ENCODE measurements at regions not wholly inside any gene's neighbourhood (a gene's known extent, or its start where the extent isn't known, plus 50 kb on each side); places are given as distances from the start of the nearest gene placed in this dataset.

DNA sequence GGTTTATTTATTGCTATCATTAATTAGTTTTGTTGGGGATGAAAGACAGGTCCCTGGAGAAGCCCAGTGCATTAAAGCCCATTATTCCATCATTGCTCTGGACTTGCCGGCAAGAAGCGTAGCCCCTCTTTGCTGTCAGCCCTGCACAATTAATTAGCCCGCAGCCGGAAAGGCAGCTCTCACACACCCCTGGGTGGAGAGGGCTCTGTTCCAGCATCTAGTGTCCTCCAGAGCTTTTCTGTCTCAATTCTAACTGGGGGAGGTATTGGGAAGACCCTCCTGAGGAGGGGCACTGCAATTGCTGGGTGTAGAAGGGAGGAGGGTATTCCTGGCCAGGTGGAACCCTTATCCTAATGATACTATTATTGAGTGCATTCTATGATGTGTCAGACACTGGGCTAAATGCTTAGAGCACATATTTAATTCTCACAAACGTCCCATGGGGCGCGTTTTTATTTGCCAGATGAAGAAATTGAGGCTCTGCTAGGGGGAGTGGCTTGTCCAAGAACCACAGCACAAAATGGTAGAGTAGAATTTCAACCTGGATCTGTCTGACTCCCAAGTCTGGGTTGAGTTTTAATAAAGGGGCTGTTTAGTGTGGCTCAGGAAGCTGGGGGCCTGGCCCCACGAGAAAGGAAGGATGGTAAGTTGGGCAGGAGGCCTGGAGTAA is 148.1 kb upstream of the PCBD1 start:
- DNase-seq (ENCODE audit: low read depth, low spot score), result no peak
- H3K4me3 ChIP-seq (ENCODE audit: low read length), result no peak overlapping the region

DNA sequence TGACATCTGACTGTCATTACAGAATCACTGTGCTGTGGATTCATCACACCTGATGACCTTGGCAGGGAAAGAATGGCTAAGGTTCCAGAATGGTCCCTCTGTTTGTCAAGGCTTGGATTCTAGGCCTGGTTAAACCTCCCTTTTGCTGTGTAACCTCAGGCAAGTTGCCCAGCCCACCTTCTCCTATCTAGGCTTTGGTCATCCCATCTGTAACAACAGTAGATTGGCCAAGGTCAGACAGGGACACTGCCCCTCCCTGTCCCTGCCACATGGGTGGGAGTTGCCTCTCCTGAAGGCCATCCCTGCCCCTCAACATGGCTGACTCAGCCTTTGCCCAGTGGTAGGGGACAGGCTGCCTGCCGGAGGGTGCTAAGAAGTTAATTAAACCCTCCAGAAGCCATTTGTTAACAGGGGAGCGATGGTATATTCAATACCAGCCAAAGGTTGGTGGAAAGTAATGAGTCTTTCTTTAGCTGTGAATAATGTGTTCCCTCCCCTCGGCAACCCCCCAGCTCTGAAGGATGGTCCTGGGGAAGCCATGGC is 149.8 kb upstream of the PCBD1 start:
- no peak for DNase-seq (ENCODE audit: low read depth, low spot score)
- no peak overlapping the region for H3K4me3 ChIP-seq (ENCODE audit: low read length)

DNA sequence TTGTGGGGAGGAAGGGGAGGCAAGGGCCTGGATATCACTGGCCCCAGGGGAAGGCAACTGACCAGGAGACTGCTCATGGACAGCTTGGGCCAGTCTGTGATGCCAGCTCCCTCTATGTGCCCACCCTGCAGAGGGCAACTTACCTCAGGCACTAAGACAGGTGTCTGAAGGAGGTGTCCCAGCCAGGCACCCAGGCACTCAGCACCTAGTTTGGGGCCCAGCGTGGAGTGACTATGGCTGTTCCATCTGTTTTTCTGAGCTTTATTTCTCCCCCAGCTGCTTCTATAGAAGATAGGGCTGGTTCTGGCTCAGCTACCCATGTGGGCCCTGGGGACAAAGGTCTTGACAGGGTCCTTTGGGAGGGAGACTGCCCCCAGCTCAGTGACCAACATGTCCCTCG is 150.6 kb upstream of the PCBD1 start:
- H3K4me3 ChIP-seq (ENCODE audit: low read length), result no peak overlapping the region
- no peak for DNase-seq (ENCODE audit: low read depth, low spot score)

DNA sequence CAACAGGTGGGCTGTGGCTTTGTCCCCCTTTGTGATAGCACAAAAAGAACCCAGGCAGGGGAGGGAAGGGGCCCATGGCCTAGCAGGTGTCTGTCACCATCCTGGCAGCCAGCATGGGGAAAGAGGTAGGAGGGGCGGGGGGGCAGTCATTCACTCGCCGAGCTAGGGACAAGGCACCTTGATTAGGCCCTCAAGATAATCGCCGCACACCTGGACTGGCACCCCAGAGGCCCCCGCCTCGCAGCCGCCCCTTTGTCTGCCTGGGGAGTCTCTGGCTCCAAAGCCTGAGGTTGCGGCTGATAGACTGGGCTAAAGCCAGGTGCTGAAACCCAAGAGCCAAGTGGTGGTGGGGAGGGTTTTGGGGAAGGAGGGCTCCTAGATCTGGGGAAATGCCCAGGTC is 151.2 kb upstream of the PCBD1 start:
- DNase-seq (ENCODE audit: low read depth, low spot score), result no peak
- no peak overlapping the region for H3K4me3 ChIP-seq (ENCODE audit: low read length)

DNA sequence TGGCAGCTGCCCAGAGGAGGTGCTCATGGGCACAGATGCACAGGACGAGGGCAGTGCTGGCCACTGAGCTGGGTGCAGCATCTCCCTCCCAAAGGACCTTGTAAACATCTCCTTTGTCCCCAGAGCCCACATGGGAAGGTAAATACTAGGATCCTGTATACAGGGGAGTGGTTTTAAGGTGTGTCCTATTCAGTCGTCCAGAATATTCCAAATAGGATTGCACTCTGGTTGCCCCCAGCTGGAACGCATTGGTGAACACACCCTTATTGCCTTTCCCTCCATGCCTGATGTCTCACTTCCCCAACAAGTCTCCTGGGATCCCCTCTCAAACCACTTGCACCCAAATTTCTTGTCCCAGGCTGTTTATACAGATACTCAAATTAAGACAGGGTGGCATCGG is 152.0 kb upstream of the PCBD1 start:
- no peak for DNase-seq (ENCODE audit: low read depth, low spot score)

DNA sequence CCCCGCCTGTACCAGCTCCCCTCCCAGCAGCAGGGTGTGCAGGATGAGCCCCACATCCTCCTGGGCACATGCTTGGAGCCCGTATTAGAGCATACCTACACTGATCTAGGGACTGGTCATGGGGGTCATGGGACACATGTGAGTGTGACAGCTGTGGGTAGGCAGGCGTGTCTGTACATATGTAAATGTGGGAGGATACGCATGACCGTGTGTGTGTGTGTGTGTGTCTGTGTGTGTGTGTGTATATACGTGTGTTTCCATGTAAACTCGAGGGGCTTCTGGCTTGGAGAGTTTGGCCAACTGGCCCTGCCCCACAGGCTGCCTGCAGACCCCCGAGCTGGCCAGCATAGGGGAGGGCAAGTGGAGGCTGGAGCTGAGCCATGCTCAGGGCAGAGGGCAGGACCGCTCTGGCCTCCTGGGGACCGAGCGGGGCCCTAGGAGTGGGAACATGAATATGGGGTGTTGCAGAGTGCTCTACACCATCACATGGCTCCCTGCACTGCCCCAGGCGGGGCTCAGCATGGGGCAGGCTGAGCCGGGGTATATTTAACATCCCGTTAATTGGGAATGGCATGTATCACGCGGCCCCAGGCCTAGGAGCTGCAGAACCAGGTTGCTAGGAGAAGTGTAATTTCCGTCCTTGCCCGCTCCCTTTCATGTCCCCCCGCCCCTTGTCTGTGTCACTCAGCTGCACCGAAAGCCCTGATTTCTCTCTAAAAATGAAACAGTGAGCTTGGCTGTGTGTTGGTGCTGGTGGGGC is 152.7 kb upstream of the PCBD1 start:
- DNase-seq (ENCODE audit: low read depth, low spot score), result no peak
- no peak overlapping the region for H3K4me3 ChIP-seq (ENCODE audit: low read length)

More for the DNA sequence above, 152.0 kb upstream of the PCBD1 start:
- no peak overlapping the region for H3K4me3 ChIP-seq (ENCODE audit: low read length)

DNA sequence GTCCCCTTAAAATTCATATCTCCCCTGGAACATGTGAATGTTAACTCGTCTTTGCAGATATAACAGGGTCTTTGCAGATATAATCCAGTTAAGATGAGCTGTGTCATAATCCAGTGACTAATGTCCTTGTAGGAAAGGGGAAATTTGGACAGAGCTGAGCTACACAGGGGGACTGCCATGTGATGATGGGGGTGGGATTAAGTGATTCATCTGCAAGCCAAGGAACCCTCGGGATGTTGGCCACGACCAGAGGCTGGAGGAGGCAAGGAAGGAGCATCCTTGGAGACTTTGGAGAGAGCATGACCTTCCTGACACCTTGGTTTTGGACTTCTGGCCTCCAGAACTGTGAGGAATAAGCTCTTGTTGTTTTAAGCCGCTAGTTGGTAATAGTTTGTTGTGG is 153.9 kb upstream of the PCBD1 start:
- no peak for DNase-seq (ENCODE audit: low read depth, low spot score)
- no peak overlapping the region for H3K4me3 ChIP-seq (ENCODE audit: low read length)

DNA sequence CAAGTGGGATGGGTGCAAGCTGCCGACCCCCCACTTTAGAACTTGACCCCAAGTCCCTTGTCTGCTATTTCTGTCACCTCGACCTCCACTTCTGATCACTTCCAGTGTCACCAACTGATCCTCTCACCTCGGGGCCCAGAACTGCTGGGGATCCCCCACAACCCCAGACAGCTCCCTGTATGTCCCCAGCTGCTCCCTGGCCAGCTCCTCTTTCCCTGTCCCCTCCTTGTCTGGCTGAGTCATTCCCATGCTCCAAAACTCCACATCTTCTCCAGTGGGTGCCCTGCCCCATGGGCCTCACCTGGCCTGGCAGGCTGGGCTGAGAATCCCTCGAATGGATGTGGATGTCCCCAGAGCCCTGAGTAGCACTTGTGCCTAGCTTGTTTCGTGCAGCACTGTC is 154.3 kb upstream of the PCBD1 start:
- no peak for DNase-seq (ENCODE audit: low read depth, low spot score)
- no peak overlapping the region for H3K4me3 ChIP-seq (ENCODE audit: low read length)

DNA sequence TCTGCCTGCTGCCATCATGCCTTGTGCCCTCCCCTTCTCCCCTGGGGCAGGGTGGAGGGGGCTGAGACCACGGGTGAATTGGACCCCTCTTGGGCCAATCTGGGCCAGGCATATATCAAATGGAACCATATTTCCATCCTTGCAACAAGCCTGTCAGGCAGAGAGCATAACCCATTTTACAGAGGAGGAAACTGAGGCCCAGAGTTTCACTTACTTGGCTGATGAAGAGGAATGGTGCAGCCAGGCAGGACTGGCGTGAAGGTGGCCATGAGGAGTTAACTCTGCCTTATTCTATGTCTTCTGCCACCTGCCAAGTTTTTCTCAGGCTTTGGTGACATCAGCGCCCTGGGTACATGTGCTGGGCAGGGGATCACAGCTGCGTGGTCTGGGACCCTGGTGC is 155.5 kb upstream of the PCBD1 start:
- no peak overlapping the region for H3K4me3 ChIP-seq (ENCODE audit: low read length)
- no peak for DNase-seq (ENCODE audit: low read depth, low spot score)

DNA sequence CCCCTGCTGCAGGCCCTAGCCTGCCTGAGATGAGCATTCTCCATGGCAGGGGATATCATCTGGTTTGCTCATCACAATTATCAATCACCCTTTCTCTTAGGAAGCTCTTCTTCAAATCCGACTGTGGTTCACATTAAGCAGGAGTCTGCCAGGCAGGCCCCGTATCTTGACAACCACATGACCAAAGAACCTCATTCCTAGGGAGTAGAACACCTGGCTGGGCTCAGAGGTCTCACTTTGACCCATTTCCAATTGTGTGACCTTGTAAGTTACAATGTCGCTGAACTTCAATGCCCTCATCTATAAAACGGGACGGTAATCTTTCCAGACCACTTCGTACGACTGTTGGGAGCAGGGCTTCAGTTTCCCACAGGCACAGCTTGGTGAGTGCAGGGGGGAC is 156.4 kb upstream of the PCBD1 start:
- DNase-seq (ENCODE audit: low read depth, low spot score), result no peak
- no peak overlapping the region for H3K4me3 ChIP-seq (ENCODE audit: low read length)

DNA sequence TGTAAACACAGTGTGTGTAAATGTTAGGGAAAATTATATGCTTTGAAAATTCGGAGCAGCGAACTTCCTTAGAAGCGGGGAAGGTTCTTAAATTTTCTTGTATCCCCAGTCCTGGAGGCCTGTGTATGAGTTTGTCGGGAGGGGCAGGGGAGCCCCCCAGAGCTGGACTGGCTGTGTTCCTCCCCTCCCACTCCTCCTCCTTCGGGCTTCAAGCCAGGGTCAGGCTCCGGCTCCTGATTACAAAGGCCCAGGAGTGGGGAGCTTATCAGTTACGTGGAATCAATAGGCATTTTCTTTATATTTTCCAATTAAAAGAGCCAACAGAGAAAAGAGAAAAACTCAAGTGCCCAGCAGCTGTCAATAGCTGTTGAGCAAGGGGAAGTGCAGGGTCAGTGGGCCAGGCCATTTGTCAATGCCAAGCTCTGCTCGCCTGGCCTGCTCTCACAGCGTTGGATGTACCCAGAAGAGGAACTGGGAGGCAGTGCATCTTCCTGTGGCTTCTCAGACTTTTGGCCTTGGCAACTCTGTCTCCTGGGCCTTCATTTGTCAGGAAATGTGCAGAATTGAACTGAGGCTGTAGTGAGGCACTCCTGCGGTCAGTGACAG is 156.9 kb upstream of the PCBD1 start:
- H3K4me3 ChIP-seq (ENCODE audit: low read length), result no peak overlapping the region
- no peak for DNase-seq (ENCODE audit: low read depth, low spot score)

DNA sequence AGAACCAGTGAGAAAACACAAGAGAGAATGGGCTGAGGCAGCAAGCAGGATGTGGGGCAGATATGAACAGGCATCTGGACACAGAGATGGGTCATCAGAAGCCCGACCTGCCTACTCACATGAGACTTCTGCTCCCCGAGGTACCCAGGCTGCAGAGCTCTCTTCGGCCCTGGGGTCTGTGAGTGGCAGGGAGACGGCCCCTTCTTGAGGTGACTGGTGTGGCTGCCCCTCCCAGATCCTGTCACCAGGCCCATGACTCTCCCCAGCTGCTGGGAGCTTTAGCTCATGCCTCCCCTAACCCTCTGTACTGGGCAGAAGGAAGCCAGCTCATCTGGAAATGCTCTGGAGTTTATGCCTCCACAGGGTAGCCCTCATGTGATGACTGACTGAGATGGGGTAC is 157.6 kb upstream of the PCBD1 start:
- DNase-seq (ENCODE audit: low read depth, low spot score), result no peak
- no peak overlapping the region for H3K4me3 ChIP-seq (ENCODE audit: low read length)

DNA sequence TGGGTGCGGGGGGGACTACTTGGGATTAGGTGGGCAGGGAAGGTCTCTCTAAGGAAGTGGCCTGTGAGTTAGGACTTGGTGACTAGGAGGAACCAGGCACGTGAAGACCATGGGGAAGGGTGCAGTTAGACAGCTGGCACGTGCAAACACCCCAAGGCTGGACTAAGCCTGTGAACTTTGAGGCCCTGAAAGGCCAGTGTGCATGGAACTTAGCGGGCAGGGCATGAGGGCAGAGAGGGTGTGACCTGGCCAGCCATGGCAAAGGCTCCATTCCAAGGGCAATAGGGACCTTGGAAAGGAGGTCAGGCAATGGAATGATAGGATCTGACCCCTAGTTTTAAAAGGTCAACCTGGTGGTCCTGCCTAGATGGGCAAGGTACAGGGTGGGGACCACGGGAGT is 158.4 kb upstream of the PCBD1 start:
- H3K4me3 ChIP-seq (ENCODE audit: low read length), result no peak overlapping the region
- no peak for DNase-seq (ENCODE audit: low read depth, low spot score)

DNA sequence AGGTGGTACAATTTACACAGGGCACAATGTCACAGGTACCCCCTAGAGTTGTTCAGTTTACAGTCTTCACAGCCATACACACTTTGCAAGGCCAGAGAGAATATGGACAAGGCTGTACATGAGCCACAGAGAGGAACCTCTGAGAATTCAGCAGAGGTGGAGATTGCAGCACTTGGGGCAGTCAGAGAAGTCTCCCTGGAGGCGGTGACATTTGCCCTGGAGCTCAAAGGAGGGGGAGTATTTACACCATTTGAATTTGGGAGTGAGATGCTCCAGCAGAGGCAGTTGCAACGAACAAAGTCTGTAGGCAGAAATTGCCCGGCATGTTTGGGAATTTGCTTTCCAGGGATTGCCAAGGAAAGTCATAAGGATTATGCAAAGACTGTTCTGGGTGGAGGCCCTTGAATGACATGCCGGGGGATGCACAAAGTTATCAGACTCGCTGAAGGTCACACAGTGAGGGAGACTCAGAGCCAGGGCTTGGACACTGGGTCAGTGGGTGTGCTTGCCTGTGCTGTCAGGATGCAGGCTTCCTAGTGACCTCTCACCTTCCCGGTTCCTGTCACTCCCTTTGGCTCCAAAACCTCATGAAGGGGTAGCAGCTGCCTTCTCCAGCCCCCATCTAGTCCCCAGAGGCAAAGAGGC is 160.7 kb upstream of the PCBD1 start:
- no peak overlapping the region for H3K4me3 ChIP-seq (ENCODE audit: low read length)
- no peak for DNase-seq (ENCODE audit: low read depth, low spot score)

DNA sequence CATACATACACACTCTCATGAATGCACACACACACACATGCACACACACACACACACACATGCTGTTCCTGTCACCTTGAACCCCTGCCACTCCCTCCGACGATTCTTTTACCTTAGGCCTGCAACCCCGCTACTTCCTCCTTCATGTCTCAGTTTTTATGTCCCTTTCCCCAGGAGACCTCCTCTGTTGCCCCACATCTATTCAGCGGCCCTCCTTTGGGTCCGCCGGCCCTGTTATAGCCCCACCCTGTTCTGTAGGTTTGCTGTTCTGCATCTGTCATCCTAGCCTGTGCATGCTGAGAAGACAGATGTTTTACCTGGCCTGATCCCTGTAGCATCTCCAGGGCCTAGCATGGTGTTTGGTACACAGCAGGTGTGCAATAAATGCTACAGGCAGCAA is 161.6 kb upstream of the PCBD1 start:
- H3K4me3 ChIP-seq (ENCODE audit: low read length), result no peak overlapping the region
- DNase-seq (ENCODE audit: low read depth, low spot score), result no peak

DNA sequence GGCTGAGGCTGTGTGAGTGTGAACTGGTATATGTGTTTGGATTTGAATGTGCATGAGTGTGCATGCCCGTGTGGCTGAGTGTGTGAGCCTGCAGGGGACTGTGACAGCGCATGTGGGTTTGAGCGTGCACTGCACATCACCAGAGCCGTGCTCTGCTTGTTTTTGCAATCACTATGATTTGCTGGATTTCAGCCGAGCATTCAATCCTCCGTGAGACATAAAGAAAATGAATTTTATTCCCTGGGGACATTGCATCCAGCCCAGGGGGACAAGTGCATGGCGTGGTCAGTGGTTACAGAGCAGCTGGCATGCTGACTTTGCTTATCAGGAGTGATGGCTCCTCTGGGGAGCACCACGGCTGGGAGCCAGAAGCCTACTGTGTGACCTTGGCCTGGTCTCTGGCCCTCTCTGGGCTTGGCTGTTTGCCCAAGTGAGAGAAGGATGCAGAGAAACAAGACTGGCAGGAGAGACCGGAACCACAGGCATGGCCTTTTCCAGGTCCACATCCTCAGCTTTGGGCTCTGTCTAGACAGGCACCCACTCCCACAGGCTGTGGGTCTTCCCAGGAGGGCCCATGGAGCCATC is 160.2 kb upstream of the UNC5B start:
- DNase-seq (ENCODE audit: low read depth, low spot score), result no peak
- H3K4me3 ChIP-seq (ENCODE audit: low read length), result no peak overlapping the region

DNA sequence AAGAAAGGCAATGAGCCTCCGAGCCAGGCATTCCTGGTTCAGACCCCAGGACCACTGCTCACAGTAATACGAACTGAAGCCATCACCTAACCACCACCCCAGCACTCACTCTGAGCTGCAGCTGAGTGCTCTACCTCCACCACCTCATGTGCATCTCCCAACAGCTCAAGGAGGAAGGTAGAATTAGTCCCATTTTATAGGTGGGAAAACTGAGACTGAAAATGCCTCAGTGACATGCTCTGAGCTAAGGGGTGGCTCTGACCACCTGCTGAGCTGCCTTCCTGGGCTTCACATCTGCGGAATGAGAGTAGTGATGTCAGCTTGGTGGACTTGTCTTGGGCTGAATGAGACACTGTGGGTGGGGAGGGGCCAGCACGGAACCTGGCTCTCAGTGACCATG is 159.7 kb upstream of the UNC5B start:
- no peak overlapping the region for H3K4me3 ChIP-seq (ENCODE audit: low read length)
- no peak for DNase-seq (ENCODE audit: low read depth, low spot score)

DNA sequence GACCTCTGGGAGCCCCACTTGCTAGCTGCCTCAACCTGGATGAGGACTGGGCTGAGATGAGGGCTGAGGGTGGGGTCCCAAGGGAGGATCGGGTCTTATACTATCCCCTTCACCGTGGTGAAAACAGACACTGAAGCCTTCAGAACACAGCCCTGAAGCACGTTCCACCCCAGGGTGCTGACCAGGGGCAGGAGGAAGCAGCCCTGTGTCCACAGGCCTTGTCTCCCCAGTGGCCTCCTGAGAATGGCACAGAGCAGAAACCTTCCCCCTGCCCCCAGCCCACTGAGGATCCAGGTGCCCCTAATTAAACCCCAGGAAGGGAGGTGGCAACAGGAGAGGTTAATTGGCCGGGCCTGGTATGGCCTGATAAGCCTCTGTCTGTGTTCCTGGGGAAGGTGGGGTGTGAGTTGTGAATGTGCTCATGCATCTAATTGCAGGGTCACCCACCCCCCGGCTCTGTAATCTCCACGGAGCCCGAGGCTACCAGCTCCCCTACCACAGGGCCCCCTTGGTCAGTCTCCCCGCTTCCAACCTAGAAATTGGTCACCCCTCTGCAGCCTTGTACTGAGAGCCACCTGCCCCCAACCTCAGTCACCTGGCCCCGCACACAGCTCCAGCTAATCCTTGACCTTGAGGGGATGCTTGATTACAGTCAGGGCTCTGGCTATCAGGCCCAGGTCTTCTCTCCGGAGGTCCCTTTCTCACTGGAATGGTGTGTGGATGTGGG is 159.0 kb upstream of the UNC5B start:
- no peak overlapping the region for H3K4me3 ChIP-seq (ENCODE audit: low read length)
- DNase-seq (ENCODE audit: low read depth, low spot score), result no peak

DNA sequence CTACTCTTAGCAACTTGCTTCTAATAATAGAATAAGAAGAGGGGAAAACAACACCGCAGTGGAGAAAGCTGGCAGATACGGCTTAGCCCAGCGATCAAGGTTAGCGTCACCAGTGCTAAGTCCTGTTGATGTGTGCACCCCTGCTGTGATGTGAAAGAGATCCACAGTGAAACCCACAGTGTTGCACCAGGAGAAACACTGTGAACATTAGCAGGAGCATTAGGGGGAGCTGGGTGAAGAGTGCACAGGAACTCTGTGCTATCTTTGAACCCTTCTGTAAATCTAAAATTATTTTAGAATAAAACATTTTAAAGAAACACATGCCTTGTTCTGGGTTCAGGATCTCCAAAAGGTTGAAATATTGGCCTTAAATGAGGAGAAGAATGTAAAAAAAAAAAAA is 154.1 kb upstream of the UNC5B start:
- no peak for DNase-seq (ENCODE audit: low read depth, low spot score)
- H3K4me3 ChIP-seq (ENCODE audit: low read length), result no peak overlapping the region

All from Jurkat, Clone E6-1 (cell line).